ENCODE measurements at regions not wholly inside any gene's neighbourhood (a gene's known extent, or its start where the extent isn't known, plus 50 kb on each side); places are given as distances from the start of the nearest gene placed in this dataset.

DNA sequence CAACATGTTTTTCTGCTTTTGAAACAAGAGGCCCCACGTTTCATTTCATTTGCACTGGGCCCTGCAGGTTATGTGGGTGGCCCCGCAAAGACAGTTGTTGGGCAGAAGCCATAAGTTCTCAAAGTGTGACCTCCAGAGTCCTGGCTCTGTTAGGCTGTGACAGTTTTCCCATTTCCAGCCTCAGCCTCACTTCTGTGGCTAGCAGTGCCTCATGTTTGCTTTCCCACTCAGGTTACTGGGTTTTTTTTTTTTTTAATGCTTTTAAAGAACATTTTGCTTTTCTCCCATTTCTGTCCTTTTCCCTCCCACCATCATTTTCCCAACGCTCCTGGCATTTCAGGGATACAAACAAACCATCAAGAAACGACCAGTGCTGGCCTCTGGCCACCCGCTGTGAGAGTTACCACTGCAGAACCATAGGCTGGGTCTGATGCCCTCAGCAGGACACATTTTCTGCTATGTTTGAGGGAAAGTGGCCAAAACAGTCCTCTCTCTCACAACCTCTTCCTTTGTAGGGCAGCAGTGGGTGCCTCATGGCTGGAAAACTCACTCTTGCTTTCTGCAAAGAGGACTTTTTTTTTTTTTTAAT lies 159.0 kb upstream of the MPHOSPH6 start:
- DNase-seq (ENCODE audit: low read depth) = no peak
- TF ChIP-seq, protein P1, sequence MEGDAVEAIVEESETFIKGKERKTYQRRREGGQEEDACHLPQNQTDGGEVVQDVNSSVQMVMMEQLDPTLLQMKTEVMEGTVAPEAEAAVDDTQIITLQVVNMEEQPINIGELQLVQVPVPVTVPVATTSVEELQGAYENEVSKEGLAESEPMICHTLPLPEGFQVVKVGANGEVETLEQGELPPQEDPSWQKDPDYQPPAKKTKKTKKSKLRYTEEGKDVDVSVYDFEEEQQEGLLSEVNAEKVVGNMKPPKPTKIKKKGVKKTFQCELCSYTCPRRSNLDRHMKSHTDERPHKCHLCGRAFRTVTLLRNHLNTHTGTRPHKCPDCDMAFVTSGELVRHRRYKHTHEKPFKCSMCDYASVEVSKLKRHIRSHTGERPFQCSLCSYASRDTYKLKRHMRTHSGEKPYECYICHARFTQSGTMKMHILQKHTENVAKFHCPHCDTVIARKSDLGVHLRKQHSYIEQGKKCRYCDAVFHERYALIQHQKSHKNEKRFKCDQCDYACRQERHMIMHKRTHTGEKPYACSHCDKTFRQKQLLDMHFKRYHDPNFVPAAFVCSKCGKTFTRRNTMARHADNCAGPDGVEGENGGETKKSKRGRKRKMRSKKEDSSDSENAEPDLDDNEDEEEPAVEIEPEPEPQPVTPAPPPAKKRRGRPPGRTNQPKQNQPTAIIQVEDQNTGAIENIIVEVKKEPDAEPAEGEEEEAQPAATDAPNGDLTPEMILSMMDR (IDR thresholded peaks at IDR 0.05; ENCODE audit: low read depth, low read length, missing control alignments) = no peak
- no peak overlapping the region for H3K4me3 ChIP-seq (ENCODE audit: low read depth, low read length)

DNA sequence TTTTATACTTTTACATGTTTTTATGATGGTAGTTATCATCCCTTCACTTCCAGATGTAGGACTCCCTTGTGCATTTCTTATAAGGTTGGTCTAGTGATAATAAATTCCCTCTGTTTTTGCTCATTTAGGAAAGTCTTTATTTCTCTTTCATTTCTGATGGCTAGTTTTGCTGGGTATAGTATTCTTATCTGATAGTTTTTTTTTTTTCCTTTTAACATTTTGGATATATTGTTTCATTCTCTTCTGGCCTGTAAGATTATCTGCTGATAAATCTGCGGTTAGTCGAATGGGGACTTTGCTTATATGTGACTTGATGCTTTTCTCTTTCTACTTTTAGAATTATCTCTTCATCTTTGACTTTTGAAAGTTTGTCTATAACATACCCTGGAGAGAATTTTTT lies 153.1 kb upstream of the MPHOSPH6 start:
- TF ChIP-seq, protein P1 (IDR thresholded peaks at IDR 0.05; ENCODE audit: low read depth, low read length, missing control alignments) = no peak
- no peak for DNase-seq (ENCODE audit: low read depth)
- no peak overlapping the region for H3K4me3 ChIP-seq (ENCODE audit: low read depth, low read length)

DNA sequence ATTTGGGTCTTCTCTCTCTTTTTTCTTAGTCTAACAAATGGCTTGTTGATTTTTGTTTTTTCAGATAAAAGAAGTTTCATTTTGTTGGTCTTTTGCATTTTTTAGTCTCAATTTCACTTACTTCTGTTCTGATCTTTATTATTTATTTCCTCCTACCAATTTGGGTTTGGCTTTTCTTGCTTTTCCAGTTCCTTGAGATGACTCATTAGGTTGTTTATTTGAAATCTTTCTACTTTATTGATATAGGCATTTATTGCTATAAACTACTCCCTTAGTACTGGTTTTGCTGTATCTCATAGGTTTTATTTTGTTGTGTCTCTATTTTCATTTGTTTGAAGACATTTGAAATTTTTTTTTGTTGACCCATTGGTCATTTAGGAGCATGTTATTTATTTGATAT lies 152.2 kb upstream of the MPHOSPH6 start:
- TF ChIP-seq, protein P1 (IDR thresholded peaks at IDR 0.05; ENCODE audit: low read depth, low read length, missing control alignments) = no peak
- no peak for DNase-seq (ENCODE audit: low read depth)
- no peak overlapping the region for H3K4me3 ChIP-seq (ENCODE audit: low read depth, low read length)

DNA sequence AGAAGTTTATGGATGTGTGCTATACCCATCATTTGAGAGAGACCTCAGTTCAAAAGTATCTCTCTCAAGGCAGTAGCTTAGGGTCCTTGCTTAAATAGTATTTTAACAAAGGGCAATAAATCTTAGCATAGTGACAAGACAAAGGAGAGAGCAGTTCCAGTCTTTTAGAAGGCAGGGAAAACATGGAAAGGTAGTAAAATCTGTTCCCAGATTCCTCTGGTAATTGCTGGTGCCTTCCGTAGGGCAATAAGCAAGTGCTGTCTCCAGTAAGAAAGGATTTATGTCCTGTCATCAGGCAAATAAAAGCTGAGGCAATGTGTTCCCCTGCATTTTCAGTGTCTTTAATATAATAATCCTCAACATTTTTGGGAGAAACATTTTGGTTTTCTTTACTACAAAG lies 149.0 kb upstream of the MPHOSPH6 start:
- TF ChIP-seq, protein P1 (IDR thresholded peaks at IDR 0.05; ENCODE audit: low read depth, low read length, missing control alignments) = no peak
- H3K4me3 ChIP-seq (ENCODE audit: low read depth, low read length) = no peak overlapping the region
- DNase-seq (ENCODE audit: low read depth) = no peak

DNA sequence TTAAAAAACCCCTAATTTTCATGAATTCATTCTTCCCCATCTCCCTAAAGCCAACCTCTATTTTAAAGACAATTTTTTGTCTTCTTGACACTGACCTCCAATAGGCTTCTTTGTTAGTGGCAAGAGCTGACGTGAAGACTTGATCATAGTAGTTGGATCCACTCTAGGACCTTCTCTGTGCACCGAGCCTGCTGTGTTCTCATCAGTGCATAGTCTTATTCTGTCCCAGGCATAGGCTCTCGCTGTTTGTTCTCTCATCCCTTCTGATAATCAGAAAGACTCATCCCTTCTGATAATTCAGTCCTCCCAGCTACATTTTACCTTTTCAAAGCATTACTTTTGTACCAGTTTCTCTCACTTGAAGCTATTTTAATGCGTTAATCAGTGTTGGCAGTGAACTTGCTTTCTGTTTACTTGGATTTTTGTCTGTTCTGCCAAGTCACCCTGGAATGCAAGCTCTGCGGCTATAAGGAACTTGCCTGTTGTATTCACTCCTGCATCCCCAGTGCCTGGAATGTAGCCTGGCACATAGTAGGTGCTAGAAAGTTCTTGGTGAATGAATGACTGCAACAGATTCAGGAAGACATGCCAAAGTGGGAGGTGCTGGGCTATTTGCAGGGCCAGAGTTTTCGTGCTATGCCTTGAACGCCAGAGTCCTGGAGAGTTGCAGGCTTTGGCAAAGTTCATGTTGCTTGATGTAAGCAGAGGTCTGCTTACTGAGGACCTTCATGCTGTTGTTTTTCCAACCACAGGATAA lies 147.6 kb upstream of the MPHOSPH6 start:
- H3K4me3 ChIP-seq (ENCODE audit: low read depth, low read length) = no peak overlapping the region
- TF ChIP-seq, protein P1 (IDR thresholded peaks at IDR 0.05; ENCODE audit: low read depth, low read length, missing control alignments) = no peak

DNA sequence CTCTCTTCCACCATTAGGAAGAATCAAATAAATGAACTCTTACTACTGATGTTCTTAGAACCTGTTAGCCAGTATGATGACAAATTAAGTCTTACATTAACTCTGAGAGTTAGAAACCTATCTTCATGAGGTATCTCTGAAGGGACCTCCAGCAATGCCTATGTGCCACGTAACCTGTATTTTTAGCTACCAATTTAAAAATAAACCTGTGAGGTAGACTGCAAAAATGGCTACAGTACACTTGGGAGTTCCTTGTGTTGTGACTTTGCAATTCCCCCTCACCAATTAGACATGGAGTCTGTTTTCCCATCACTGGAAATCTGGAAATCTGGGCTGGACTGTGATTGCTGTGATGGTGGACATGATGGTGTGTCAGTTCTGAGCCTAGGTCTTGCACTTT lies 143.7 kb upstream of the MPHOSPH6 start:
- no peak overlapping the region for H3K4me3 ChIP-seq (ENCODE audit: low read depth, low read length)

More for the DNA sequence above, 147.6 kb upstream of the MPHOSPH6 start:
- DNase-seq (ENCODE audit: low read depth) = no peak

More for the DNA sequence above, 143.7 kb upstream of the MPHOSPH6 start:
- DNase-seq (ENCODE audit: low read depth) = no peak
- TF ChIP-seq, protein P1 (IDR thresholded peaks at IDR 0.05; ENCODE audit: low read depth, low read length, missing control alignments) = no peak
